SW480 (cell line): ENCODE measurements at regions not wholly inside any gene's neighbourhood (a gene's known extent, or its start where the extent isn't known, plus 50 kb on each side); places are given as distances from the start of the nearest gene placed in this dataset.
"Not testable (repeated sequence)": the region's sequence is repeated elsewhere in the genome, so short reads cannot be mapped to it uniquely, and the experiment has no call there.

Source experiments
- DNase-seq: peaks from one replicate; pipeline ENCODE4 v3.0.0-alpha.2; 2016; ENCODE audit warnings: low spot score

DNA sequence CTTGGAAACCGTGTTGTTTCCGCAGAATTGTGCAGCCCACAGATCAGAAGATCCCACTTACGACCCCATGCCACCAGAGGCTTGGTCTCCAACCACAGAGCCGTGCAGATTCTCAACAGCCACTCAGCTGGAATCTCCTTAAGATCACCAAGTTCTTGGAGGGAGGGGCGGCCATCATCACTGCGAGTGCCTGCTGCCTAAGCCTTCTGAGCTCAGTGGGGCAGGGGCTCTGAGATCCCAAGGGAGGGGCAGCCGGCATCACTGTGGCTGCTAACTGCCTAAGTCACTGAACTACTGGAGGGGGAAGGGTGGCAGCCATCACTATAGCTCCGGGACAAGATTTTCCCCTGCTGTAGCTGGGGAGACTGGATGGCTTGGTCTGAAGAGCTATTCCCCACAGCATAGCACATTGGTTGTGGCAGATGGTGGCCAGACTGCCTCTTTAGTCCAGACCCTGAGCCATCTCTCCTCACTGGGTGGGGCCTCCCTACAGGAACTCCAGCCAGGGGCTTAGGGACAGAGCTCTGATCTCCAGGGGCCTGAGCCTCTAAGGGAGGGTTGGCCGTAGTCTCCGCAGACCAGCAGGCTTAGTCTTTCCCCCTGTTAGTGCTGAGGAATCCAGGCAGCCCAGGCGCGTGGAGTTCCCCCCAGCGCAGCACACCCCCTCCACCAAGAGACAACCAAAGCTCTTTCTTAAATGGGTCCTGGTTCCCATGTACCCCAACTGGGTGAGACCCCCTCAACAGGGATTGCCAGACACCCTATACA is 1483.9 kb downstream of the ADGRL3 start:
- no peak for DNase-seq

DNA sequence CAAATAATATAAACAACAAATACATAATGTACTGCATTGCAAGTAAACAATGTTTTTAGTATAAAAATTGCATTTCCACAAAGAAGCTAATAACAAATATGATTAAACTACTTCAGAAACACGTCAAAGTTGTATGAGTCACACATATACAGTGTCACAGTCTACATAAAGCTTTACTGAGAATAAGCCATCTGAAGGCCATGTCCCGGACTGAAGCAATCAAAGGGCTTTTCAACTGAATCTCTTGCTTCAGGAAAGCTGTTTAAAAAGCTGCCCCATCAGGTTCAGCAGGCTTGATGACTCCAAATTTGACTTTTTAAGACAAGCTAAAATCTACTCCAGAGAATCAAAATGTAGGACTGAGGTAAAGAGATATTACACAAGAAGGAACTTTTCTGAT is 1476.8 kb downstream of the ADGRL3 start:
- DNase-seq, result no peak

DNA sequence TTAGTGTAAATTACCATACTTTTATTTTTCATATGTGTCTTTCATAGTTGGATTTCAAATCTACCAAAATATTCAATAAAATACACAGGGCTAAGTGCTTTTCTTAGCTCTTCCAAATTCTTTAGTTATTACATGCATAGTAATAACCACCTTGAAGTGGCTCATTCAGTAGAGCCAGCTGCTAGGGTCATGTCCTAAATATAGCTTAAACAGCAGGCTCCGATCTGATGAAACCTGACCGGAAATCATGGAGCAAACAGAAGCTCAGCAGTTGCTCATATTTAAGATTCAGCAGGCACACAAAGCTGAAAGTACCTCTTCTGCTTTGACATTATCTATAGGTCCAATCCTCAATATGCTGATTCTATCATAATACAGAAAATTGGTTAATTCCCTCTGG is 1470.4 kb downstream of the ADGRL3 start:
- DNase-seq, result no peak

DNA sequence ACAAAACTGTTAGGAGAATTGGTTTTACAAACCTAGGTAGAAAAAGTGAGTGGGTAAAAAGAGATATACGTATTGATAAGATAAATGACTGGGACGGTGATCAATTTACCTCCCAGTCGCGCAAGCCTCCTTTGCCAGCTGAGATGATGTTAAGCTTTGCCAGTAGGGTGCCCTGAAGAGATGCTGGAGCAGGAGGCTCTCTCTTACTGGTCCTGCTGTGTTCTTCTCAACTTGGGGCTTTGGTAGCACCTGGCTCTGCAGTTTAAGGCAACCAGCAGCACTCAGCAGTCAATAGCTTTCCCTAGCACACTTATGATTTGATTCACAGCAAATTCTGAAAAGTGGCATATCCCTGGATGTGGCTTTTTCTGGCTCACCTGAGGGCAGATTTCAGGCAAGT is 1461.7 kb downstream of the ADGRL3 start:
- no peak for DNase-seq

DNA sequence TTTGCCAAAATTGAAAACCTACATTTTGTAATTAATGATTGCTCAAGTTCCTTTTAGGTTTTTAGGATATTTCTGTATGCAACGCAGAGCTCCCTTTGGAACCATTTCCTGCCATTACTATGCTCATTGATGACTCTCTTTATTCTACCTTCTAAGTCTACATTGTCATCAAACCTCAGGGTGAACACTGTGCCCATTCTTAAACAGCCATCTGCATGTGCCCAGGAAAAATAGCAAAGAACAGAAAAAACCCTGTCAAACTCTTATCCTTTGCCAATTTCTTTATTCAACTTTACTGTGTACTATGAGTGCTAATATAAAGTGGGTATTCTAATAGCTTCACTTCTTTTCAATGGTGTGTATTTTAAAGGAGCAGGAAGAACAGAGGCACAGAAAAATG is 1455.9 kb downstream of the ADGRL3 start:
- DNase-seq, result no peak

DNA sequence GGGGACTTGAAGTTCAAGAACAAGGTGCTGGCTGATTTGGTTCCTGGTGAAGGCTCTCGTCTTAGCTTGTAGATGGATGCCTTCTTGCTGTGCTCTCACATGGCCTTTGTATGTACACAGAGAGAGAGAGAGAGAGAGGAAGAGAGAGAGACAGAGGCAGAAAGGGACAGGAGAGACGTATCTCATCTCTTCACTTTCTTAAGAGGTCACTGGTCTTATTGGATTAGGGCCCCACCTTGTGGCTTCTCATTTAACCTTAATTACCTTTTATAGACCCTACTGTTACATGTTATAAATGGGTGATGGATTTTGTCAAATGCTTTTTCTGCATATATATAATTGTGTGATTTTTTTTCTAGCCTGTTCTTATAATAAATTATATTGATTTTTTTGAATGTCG is 1444.2 kb downstream of the ADGRL3 start:
- peak; percentile 7 for DNase-seq

DNA sequence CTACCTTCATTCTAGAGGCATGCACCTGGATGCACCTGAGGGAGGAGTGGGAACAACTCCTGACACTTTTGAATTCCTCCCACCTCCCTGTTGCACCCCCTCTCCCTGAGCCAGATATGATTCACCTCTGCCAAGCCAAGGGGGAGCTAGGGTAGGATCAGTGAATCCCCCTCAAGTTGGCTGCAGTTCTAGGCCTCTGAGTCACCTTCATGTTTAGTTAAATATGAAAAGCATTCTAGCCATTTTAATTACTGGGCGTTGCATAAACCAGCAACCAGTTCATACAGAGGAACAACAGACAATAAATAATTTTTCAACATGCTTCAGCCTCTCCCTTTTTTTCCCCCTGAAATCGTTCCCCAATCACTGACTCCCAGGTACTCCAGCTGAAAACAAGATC is 1440.2 kb downstream of the ADGRL3 start:
- DNase-seq, result peak; percentile 31

DNA sequence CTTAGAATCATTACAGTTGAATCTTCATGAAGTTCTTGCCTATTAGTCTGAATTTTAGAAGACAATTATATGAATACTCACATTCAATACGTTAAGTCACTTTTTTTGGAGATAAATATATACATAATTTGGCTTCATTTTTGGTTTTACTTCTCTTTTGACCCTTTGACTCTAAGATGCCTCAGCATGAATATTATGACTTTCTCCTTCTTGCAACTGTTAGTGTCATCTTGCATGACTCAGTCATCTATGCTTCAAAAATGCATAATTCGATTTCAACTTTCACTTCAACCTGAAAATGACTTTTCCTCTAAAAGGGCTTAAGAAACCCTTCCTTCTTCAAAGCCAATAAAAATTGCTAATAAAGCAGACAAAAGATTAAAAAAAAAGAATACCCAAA is 1427.5 kb downstream of the ADGRL3 start:
- DNase-seq, result no peak

DNA sequence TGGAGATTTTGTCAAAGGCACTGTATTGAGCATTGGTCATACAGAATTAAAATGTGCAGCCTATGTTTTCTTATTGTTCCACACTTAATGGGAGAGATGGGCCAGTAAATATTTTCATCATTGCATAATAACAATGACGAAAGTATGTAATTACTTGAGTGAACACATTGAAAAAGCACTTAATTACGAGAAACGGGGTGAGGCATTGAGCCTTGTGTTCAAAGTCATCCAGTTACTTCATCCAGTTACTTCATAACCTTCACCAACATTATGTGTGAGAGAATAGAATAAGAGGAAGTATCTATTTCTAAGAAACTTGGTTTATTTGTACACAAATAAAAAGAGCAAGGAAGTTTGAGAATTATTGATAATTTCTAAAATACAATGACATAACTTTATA is 1427.0 kb downstream of the ADGRL3 start:
- DNase-seq, result no peak

DNA sequence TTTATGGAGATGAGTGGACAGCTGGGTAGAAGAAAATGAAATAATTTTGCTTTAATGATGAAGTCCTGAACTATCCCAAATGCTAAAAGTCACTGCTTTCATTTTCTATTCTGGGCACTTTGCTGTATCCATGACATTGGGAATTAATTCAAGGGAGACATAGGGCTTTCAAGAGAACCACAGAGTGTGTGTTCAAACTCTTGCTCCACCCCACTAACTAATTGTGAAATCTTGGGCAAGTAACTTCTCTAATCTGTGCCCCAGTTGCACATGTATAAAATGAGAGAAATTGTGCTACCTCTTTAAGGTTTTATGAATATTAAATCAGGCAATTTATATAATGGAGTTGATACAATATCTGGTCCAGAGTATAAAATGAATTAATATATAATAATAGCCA is 1422.0 kb downstream of the ADGRL3 start:
- DNase-seq, result no peak

DNA sequence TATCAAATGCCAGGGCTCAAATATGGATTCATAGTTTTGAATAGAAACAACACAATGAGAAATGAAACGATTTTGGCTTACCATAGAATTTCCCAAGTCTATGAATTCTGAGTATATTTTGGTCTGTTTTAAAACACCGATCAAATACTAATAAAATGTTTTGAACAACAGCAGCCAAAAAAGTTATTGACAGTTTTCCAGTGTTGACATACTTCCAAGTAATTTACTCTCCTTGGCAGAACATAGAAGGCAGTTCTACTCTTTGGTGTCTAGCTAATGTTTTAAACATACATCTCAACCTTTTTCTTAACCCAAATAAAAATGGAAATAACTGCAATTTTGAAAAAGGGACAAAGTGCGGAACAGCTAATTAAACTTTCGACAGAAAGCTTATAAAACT is 1419.8 kb downstream of the ADGRL3 start:
- DNase-seq, result no peak

DNA sequence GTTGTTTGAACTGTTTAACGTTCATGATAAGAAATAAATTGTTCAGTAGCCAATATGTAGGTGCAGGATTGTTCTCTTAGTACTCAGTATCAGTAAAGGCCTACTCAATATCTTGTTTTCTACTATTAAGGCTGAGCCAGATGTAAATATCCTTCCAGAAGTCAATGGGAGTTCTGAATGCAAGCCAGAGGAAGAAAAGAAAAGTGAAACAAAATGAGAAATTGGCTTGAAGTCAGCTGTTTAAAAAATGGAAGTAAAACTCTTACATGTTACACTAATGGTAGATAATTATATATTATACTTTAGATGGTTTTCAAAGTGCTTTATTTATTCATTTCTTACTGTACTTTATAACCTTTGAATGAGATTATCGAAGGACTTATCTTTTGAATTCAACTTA is 1417.9 kb downstream of the ADGRL3 start:
- no peak for DNase-seq

DNA sequence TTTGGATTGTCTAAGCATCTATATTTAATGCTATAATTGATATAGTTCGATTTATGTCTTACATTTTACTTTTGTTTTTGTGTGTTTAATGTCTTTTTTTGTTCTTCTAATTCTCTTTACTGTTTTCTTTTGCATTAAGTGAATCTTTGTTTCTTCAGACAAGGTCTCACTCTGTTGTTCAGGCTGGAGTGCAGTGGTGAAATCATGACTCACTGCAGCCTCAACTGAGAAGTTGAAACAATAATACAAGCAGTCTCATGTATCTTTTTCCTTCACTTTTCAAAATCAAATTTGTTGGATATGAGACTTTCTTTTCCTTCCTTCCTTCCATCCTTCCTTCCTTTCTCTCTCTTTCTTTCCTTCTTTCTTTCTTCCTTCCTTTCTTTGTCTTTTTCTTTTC is 1401.6 kb downstream of the ADGRL3 start:
- DNase-seq, result no peak

DNA sequence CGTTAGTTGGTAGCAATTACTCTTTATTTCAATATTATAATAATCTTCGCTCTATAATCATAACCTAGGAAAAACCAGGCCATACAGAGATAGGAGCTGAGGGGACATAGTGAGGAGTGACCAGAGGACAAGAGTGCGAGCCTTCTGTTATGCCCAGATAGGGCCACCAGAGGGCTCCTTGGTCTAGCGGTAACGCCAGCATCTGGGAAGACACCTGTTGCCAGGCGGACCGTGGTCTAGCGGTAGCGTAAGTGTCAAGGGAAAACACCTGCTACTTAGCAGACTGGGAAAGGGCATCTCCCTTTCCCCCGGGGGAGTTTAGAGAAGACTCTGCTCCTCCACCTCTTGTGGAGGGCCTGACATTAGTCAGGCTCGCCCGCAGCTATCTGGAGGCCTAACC is 1395.1 kb downstream of the ADGRL3 start:
- DNase-seq, result not testable (repeated sequence)

DNA sequence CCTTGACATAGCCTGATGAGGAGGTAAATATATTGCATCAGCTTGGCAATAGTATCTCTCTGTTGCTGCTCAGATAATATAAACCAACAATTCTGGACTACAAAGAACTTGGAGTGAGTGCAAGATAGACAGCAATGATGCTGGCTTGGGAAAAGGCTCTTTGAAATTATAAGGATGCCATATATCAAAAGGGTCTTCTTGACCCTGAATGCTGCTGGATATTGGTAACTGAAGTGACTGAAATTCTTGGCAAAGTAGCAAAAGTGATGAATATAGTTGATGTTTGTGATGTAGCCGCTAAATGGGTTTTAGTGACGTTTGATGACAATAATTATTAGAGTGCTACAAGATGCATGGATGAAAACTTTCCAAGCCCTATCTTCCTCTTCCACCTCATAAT is 1391.6 kb downstream of the ADGRL3 start:
- no peak for DNase-seq

DNA sequence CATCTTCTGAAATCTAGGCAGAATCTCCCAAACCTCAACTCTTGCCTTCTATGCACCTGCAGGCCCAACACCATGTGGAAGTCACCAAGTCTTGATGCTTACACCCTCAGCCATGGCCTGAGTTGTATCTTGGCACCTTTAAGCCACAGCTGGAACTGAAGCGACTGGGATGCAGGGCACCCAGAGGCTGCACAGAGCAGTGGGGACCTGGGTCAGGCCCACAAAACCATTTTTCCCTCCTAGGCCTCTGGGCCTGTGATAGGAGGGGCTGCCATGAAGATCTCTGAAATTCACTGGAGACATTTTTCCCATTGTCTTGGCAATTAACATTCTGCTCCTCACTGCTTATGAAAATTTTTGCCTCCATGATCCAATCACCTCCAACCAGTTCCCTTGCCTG is 1388.5 kb downstream of the ADGRL3 start:
- no peak for DNase-seq

DNA sequence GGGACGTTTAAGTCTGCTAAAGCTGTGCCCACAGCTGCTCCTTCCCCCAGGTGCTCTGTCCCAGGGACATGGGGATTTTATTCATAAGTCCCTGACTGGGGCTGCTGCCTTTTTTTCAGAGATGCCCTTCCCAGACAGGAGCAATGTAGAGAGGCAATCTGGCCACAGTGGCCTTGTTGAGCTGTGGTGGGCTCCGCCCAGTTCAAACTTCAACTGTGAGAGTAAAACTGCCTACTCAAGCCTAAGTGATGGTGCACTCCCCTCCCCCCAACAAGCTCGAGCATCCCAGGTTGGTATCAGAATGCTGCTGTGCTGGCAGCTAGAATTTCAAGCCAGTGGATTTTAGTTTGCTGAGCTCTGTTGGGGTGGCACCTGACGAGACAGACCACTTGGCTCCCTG is 1371.4 kb downstream of the ADGRL3 start:
- DNase-seq, result no peak

DNA sequence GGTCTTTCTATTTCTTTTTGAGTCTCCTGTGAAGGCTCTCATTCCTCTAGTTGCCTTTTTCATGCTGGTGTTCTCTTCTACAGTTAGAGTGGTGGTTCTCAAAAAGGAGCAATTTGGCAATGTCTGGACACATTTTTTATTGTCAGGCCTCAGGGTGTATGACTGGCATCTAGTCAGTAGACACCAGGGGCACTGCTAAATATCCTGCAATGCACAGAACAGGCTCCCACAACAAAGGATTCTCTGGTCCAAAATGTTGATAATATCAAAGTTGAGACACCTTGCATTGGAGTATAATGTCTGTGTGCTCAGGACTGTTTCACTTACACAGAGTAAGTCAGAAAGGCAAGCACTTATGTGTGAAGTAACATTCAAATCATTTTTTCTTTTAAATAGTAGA is 1360.7 kb downstream of the ADGRL3 start:
- DNase-seq, result no peak

DNA sequence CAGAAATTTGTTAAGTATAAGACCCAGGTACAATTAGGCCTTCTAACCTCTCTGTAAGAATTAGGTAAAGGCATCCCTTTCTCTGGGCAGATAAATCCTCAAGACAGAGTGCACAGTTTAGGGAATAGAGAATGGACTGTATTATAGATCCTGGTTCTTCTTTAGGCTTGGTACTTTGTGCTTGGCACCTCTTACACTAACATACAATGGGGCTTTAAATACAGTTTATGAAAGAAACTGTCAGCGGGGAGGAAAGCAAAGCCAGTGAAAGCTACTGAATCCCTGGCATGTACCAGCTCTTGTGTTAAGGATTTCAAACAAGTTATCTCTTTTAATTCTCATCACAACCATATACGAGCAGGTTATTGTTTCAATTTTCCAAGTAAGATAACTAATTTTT is 1350.0 kb downstream of the ADGRL3 start:
- no peak for DNase-seq

DNA sequence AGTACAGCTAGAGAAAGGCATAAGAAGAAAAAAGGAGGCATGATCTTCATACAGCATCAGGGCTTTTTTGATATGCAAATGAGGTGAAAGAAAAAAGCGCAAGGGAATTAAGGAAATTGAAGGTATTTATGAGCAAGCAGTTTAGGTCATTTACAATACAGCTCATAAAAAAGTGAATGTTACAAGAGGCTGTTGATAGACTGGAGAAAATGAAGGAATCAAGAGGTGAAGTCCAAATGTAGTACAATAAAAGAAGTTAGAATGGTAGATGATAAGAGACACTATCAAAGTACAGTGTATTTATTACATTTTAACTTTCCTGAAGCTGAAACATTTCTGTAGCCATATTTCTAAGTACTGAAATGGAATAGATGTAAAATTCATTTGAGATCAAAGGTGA is 1349.5 kb downstream of the ADGRL3 start:
- no peak for DNase-seq

DNA sequence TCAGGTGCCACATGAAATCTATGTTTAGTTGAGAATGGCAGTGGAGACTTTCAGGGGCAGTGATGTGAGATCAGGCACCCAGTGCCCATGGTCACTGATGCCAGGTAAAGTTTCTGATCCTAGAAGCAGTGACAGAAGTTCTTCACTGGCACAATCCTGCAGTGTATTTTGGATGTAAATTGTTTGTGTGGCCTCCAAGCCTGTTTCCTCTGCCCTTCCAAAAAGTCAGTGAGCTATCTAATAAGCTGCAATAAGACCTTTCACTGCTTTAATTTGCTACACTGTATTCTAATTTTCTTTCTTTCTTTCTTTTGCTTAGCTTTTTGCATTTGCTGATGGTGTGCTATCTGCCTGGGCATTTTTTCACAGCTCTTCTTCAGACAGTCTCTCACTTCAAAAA is 1348.6 kb downstream of the ADGRL3 start:
- no peak for DNase-seq

DNA sequence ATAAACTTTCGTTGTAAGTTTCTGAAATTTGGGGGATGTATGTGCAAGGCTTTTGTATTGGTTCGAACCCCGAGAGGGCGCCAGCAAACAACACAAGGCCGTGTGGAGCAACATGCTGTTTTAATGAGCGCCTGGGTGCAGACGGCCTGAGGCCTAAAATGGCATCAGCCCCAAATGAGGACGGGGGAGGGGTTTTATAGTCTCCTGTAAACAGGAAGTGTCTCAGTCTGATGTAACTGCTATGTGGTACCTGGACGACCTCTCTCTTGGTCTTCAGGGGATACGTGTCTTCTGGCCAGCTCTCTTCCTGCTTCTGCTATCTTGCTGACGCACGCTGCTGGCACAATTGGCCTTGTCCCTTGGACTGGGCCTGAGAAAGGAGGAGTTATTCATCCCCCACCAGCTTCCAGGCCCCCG is 1348.0 kb downstream of the ADGRL3 start:
- no peak for DNase-seq

DNA sequence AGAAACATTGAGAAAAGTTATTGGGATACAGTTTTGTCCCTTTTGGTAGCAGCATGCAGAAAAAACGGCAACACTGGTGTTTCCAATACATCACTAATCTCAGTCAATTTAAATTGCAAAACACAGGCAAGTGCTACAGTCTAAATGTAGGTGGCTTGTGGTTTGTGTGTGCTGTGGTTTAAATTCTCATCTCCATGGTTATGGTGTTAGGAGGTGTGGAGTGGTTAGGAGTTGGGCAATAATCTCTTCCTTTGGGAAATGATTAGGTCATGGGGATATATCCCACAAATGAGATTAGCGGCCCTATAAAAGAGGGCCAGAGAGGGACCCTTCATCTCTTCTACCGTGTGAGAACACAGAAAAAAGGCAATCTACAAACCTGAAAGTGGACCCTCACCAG is 1344.3 kb downstream of the ADGRL3 start:
- peak; percentile 21 for DNase-seq

DNA sequence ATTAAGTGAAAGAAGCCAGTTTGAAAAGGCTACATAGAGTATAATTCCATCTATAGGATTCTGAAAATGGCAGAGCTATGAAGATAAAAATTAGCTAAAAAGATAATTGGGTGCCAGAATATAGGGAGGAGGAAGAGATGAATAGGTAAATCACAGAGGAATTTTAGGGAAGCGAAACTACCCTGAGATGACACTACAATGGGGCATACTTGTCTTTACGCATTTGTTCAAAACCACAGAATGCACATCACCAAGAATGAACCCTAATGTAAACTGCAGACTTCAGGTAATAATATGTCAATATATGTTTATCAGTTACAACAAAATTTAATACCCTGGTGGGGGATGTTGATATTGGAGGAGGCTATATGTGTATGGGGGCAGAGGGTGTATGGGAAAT is 1342.9 kb downstream of the ADGRL3 start:
- no peak for DNase-seq

DNA sequence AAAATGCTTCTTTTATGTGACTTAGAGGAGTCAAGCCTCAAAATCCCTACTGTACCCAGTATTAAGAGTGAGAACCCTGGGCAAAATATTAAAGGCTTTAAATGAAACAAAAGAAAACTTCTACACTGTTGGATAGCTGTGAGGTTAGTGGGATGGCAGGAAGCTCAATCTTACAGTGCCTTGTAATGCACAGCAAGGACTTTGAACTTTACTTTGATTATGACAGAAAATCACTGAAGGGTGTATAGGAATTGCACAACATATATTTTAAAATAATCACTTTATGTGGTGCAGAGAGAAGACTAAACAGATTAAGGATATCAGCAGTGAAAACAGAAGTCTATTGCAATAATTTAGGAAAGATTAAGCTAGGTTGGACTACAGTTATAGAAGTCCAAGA is 1333.4 kb downstream of the ADGRL3 start:
- DNase-seq, result no peak
